GM23338 (cell line): ENCODE measurements at regions not wholly inside any gene's neighbourhood (a gene's known extent, or its start where the extent isn't known, plus 50 kb on each side); places are given as distances from the start of the nearest gene placed in this dataset.

Source experiments
- ATAC-seq: fragments of 200-7000 bp; cut with Tn5 transposase; 3 replicates; pipeline ENCODE4 v1.9.1; 2020
- DNase-seq: peaks from one replicate; pipeline ENCODE4 v3.0.0-alpha.2; 2015; ENCODE audit warnings: low spot score
- H2AFZ ChIP-seq: fragments of 200-600 bp; sonication (generic); 2 replicates; pipeline ENCODE4 v1.8.0; 2016; ENCODE audit warnings: antibody characterized with exemption, mild to moderate bottlenecking, moderate library complexity
- H3F3A ChIP-seq: fragments of 200-600 bp; sonication (generic); replicated peaks from 2 replicates; pipeline ENCODE4 v1.8.0; 2017; ENCODE audit warnings: antibody characterized with exemption, mixed run types, low read depth
- H3K27ac ChIP-seq: fragments of 200-600 bp; sonication (generic); 2 replicates; pipeline ENCODE4 v1.6.1; 2016; ENCODE audit warnings: low read depth
- H3K27me3 ChIP-seq: fragments of 200-600 bp; sonication (generic); 2 replicates; pipeline ENCODE4 v1.8.0; 2016; ENCODE audit warnings: mild to moderate bottlenecking, mixed run types, moderate library complexity; ENCODE audit not compliant: insufficient read depth
- H3K36me3 ChIP-seq: fragments of 200-600 bp; sonication (generic); 2 replicates; pipeline ENCODE4 v1.8.0; 2016; ENCODE audit warnings: mild to moderate bottlenecking; ENCODE audit not compliant: insufficient read depth
- H3K4me1 ChIP-seq: fragments of 200-600 bp; sonication (generic); 2 replicates; pipeline ENCODE4 v1.8.0; 2016; ENCODE audit warnings: mild to moderate bottlenecking, moderate library complexity; ENCODE audit not compliant: insufficient read depth
- H3K4me2 ChIP-seq: fragments of 200-600 bp; sonication (generic); 2 replicates; pipeline ENCODE4 v1.7.1; 2017; ENCODE audit warnings: mixed run types
- H3K4me3 ChIP-seq: fragments of 200-600 bp; sonication (generic); 2 replicates; pipeline ENCODE4 v1.6.1; 2016; ENCODE audit warnings: mixed run types
- H3K79me2 ChIP-seq: fragments of 200-600 bp; sonication (generic); replicated peaks from 2 replicates; pipeline ENCODE4 v1.8.0; 2017; ENCODE audit warnings: mild to moderate bottlenecking; ENCODE audit not compliant: insufficient read depth
- H3K9me2 ChIP-seq: fragments of 200-600 bp; sonication (generic); 2 replicates; pipeline ENCODE4 v1.8.0; 2017; ENCODE audit not compliant: insufficient read depth
- H4K20me1 ChIP-seq: fragments of 200-600 bp; sonication (generic); replicated peaks from 2 replicates; pipeline ENCODE4 v1.8.0; 2017; ENCODE audit warnings: mild to moderate bottlenecking; ENCODE audit not compliant: insufficient read depth
- H3K27ac Mint-ChIP-seq: 2 replicates; pipeline ENCODE4 v1.8.0; 2020; ENCODE audit warnings: inconsistent platforms, mild to moderate bottlenecking, moderate library complexity, mixed read lengths
- H3K27me3 Mint-ChIP-seq: 3 replicates; pipeline ENCODE4 v1.8.0; 2022; ENCODE audit warnings: low read depth, mild to moderate bottlenecking, moderate library complexity, mixed read lengths, inconsistent platforms; ENCODE audit not compliant: insufficient read depth, poor library complexity
- H3K36me3 Mint-ChIP-seq: 3 replicates; pipeline ENCODE4 v1.8.0; 2021; ENCODE audit warnings: low read depth, mild to moderate bottlenecking, inconsistent platforms, moderate library complexity, mixed read lengths
- H3K4me1 Mint-ChIP-seq: 3 replicates; pipeline ENCODE4 v1.8.0; 2020; ENCODE audit warnings: mild to moderate bottlenecking, inconsistent platforms, mixed read lengths
- H3K4me3 Mint-ChIP-seq: 3 replicates; pipeline ENCODE4 v1.8.0; 2021; ENCODE audit warnings: moderate library complexity, mild to moderate bottlenecking, inconsistent platforms, mixed read lengths
- H3K9me3 Mint-ChIP-seq: 3 replicates; pipeline ENCODE4 v1.8.0; 2020; ENCODE audit warnings: moderate library complexity, mild to moderate bottlenecking, inconsistent platforms, mixed read lengths
- CREB1 ChIP-seq: fragments of 250-450 bp; sonication (Bioruptor Pico); IDR thresholded peaks from 2 replicates; pipeline ENCODE4 v1.5.0; 2020; ENCODE audit warnings: low read depth, mild to moderate bottlenecking, moderate library complexity
- NANOG ChIP-seq: IDR thresholded peaks from 2 replicates; pipeline ENCODE4 v1.6.1; 2016; ENCODE audit warnings: antibody characterized with exemption, borderline replicate concordance
- STAT1 ChIP-seq: IDR thresholded peaks from one replicate; pipeline ENCODE4 v1.6.1; 2016; ENCODE audit warnings: antibody characterized with exemption; ENCODE audit not compliant: unreplicated experiment
- ZNF114 ChIP-seq: fragments of 250-450 bp; sonication (Bioruptor Pico); IDR thresholded peaks from 2 replicates; pipeline ENCODE4 v1.5.0; 2020; ENCODE audit warnings: mild to moderate bottlenecking, moderate library complexity
- TF ChIP-seq, protein P1 (sequence below), 2 experiments: fragments of 200-600 bp in 1 of 2; sonication (generic) in 1 of 2; conservative IDR thresholded peaks; 2 replicates each; pipeline versions ENCODE4 v1.5.1 to v1.6.1; 2016 to 2017; ENCODE audit warnings: antibody characterized with exemption in 2 of 2, low read depth in 2 of 2, mild to moderate bottlenecking in 2 of 2, moderate library complexity in 1 of 2
- TF ChIP-seq, protein P2 (sequence below): IDR thresholded peaks from one replicate; pipeline ENCODE4 v1.6.1; 2018; ENCODE audit warnings: antibody characterized with exemption; ENCODE audit not compliant: unreplicated experiment

DNA sequence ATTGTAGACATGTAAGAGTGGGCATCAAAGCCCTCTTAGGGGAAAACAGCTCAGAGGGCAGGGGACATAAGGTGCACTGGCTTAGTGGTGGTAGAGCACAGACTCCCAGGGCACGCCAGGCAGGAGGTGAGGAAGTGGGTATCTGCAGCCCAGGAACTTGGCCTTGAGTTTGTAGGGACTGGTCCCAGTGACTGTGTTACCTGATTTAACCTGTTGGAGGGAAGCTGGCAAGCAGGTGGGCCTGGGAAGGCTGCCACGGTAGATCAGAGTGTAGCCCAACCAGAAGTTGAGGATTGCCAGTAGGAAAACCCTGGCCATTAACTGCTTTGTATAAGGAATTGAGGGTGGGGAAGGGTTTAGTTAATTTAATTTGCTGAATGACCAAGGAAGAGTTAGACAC, 417.5 kb upstream of the C2CD4B start:
- Histone ChIP-seq H3K27me3 (no peaks in the 10 kb centered on the region), H3K9me2 (no peaks in the 10 kb centered on the region), H4K20me1 (0 out of 2 replicates have a peak, but pooled peaks cover 3% of the 10 kb centered on the region), H2AFZ (no peak overlapping the region), H3K4me2 (no peak overlapping the region), H3K4me1 (peaks cover 24% of the 10 kb centered on the region), H3K79me2 (no peaks in the 10 kb centered on the region), H3K27ac (no peak overlapping the region), H3F3A (no peaks in the 10 kb centered on the region), H3K4me3 (no peak overlapping the region), H3K36me3 (no peaks in the 10 kb centered on the region)
- Mint-ChIP-seq H3K4me3 (no peak overlapping the region), H3K27me3 (peaks cover 3% of the 10 kb centered on the region), H3K4me1 (peaks cover 36% of the 10 kb centered on the region), H3K9me3 (no peaks in the 10 kb centered on the region), H3K36me3 (no peaks in the 10 kb centered on the region), H3K27ac (no peak overlapping the region)
- ATAC-seq (peak; percentile 86), DNase-seq (peak; percentile 47)
- TF ChIP-seq NANOG: no peak
- TF ChIP-seq ZNF114 (CRISPR knock-in tag): no peak
- no peak for TF ChIP-seq CREB1
- TF ChIP-seq, protein P1, sequence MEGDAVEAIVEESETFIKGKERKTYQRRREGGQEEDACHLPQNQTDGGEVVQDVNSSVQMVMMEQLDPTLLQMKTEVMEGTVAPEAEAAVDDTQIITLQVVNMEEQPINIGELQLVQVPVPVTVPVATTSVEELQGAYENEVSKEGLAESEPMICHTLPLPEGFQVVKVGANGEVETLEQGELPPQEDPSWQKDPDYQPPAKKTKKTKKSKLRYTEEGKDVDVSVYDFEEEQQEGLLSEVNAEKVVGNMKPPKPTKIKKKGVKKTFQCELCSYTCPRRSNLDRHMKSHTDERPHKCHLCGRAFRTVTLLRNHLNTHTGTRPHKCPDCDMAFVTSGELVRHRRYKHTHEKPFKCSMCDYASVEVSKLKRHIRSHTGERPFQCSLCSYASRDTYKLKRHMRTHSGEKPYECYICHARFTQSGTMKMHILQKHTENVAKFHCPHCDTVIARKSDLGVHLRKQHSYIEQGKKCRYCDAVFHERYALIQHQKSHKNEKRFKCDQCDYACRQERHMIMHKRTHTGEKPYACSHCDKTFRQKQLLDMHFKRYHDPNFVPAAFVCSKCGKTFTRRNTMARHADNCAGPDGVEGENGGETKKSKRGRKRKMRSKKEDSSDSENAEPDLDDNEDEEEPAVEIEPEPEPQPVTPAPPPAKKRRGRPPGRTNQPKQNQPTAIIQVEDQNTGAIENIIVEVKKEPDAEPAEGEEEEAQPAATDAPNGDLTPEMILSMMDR (conservative IDR thresholded peaks at IDR 0.05; ENCODE audit: low read depth in 2 of 2): no peak
- TF ChIP-seq, protein P2, sequence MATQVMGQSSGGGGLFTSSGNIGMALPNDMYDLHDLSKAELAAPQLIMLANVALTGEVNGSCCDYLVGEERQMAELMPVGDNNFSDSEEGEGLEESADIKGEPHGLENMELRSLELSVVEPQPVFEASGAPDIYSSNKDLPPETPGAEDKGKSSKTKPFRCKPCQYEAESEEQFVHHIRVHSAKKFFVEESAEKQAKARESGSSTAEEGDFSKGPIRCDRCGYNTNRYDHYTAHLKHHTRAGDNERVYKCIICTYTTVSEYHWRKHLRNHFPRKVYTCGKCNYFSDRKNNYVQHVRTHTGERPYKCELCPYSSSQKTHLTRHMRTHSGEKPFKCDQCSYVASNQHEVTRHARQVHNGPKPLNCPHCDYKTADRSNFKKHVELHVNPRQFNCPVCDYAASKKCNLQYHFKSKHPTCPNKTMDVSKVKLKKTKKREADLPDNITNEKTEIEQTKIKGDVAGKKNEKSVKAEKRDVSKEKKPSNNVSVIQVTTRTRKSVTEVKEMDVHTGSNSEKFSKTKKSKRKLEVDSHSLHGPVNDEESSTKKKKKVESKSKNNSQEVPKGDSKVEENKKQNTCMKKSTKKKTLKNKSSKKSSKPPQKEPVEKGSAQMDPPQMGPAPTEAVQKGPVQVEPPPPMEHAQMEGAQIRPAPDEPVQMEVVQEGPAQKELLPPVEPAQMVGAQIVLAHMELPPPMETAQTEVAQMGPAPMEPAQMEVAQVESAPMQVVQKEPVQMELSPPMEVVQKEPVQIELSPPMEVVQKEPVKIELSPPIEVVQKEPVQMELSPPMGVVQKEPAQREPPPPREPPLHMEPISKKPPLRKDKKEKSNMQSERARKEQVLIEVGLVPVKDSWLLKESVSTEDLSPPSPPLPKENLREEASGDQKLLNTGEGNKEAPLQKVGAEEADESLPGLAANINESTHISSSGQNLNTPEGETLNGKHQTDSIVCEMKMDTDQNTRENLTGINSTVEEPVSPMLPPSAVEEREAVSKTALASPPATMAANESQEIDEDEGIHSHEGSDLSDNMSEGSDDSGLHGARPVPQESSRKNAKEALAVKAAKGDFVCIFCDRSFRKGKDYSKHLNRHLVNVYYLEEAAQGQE: no peak
- TF ChIP-seq STAT1: no peak

DNA sequence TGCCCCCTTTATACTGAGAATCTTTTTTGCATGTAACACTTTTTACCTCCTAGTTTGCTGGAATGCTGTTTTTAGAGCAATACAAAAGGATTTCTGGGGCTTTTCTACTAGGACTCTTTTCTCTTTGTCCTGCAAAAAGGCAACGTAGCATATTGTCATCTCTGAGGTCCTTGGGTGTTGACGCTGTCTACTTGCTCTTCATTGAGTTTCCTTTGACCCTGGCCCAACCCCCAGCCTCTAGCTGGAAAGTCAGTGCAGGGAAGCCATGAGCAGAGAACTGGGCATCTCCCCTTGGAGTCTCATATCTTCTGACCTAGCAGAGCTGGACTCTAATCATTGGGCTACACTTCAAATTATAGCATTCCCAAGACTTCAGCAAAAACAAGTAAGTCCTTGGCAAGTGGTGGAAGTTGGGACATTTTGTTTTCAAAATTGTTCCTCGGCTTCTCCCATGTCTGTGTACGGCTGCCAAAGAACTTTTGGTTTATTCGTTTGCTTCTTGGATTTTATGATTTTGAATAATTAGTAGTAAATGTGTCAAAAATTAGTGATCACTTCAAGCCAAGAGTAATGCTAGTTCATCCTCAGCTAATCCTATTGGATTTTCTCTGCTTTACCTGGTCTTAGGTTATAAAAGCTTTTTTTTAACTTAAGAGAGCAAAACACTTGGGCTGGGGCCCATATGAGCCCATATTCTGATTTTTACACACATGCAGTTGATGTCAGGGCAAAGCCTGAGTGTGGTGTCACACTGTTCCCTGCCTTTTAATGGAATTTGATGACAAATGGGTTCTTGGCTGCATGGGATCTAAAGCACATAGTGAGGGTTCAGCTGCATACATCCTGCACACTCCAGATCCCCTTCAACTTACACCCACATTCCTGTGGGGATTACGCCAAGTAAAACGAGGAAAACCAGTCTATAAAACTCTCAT, 419.5 kb upstream of the C2CD4B start:
- Histone ChIP-seq H4K20me1 (no peaks in the 10 kb centered on the region), H3K4me3 (no peak overlapping the region), H3K4me2 (peak overlapping the region; percentile 4; the same call in 1 of the 2 replicates), H3K36me3 (no peaks in the 10 kb centered on the region), H3K4me1 (peaks cover 30% of the 10 kb centered on the region), H2AFZ (no peak overlapping the region), H3K79me2 (no peaks in the 10 kb centered on the region), H3K9me2 (no peaks in the 10 kb centered on the region), H3K27ac (no peak overlapping the region), H3K27me3 (no peaks in the 10 kb centered on the region), H3F3A (no peaks in the 10 kb centered on the region)
- Mint-ChIP-seq H3K4me1 (peaks cover 38% of the 10 kb centered on the region), H3K36me3 (no peaks in the 10 kb centered on the region), H3K9me3 (no peaks in the 10 kb centered on the region), H3K27me3 (peaks cover 5% of the 10 kb centered on the region), H3K27ac (0 out of 2 replicates have a peak overlapping the region, but pooled peaks have one; percentile 17), H3K4me3 (no peak overlapping the region)
- peak; percentile 64 for ATAC-seq
- peak; percentile 51 for DNase-seq
- TF ChIP-seq, protein P1 (conservative IDR thresholded peaks at IDR 0.05; ENCODE audit: low read depth in 2 of 2): no peak
